Fibroblast of the aortic adventitia (primary cell): ENCODE measurements at regions not wholly inside any gene's neighbourhood (a gene's known extent, or its start where the extent isn't known, plus 50 kb on each side); places are given as distances from the start of the nearest gene placed in this dataset.

Experiments used
- DNase-seq: peaks from one replicate; pipeline ENCODE4 v3.0.0-alpha.2; 2010; ENCODE audit warnings: low read depth
- H3K4me3 ChIP-seq: 2 replicates; pipeline ENCODE4 v1.5.1; 2011; ENCODE audit warnings: low read depth, mild to moderate bottlenecking, control low read depth, low read length, moderate library complexity
- TF ChIP-seq, protein P1 (sequence below): IDR thresholded peaks from 2 replicates; pipeline ENCODE4 v1.5.1; 2011; ENCODE audit warnings: mild to moderate bottlenecking, low read length, control low read depth, inconsistent platforms; ENCODE audit not compliant: insufficient read depth

DNA sequence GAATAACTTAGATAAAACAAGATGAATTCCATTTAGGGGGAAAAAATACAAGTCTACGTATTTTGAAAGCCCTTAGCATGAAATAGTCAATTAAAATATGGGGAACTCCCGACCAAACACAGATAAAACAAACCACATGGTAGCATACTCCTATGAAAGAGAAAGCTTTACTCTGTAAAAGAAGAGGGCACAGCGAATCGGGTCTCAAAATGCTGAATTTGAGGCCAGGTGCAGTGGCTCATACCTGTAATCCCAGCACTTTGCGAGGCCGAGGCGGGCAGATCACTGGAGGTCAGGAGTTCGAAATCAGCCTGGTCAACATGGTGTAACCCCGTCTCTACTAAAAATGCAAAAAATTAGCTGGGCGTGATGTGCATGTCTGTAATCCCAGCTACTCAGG lies 116.9 kb upstream of the TIAM1 start:
- no peak overlapping the region for H3K4me3 ChIP-seq
- TF ChIP-seq, protein P1, sequence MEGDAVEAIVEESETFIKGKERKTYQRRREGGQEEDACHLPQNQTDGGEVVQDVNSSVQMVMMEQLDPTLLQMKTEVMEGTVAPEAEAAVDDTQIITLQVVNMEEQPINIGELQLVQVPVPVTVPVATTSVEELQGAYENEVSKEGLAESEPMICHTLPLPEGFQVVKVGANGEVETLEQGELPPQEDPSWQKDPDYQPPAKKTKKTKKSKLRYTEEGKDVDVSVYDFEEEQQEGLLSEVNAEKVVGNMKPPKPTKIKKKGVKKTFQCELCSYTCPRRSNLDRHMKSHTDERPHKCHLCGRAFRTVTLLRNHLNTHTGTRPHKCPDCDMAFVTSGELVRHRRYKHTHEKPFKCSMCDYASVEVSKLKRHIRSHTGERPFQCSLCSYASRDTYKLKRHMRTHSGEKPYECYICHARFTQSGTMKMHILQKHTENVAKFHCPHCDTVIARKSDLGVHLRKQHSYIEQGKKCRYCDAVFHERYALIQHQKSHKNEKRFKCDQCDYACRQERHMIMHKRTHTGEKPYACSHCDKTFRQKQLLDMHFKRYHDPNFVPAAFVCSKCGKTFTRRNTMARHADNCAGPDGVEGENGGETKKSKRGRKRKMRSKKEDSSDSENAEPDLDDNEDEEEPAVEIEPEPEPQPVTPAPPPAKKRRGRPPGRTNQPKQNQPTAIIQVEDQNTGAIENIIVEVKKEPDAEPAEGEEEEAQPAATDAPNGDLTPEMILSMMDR = no peak
- no peak for DNase-seq

DNA sequence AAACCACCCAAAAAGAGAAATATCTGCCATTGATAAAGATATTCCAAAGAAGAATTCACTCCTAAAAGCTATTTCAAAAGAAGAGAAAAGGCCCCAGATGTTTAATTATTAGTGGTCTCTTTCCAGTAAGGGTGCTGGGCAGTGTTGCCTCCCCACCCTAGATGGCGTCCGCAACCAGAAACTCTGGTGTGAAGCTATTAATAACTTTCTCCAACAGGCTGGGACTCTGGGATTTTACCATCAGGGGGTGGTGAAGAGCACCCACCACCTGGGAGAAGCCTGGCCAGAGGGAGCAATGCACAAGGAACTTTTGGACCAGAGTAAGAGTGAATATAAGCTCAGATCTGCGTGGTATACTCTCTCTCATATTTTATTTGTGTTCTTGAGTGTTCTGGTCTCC lies 115.4 kb upstream of the TIAM1 start:
- H3K4me3 ChIP-seq = no peak overlapping the region
- TF ChIP-seq, protein P1 = no peak
- no peak for DNase-seq

DNA sequence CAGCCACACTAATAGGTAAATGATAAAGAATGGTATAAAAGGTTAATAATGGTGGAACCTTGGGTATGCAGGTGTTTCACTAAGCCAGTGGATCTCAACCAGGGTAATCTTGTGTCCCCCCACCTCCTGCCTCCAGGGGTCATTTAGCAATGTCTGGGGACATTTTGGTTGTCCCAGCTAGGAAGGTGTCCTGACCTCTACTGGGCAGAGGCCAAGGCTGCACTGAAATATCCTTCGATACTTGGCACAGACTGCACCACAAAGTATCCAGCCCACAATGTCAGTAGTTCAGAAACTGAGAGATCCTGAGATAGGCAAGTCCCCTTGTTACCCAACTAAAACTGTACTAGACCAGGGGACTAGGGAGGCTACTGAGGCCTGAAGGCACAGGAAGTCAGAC lies 113.6 kb upstream of the TIAM1 start:
- TF ChIP-seq, protein P1 = no peak
- no peak for DNase-seq

DNA sequence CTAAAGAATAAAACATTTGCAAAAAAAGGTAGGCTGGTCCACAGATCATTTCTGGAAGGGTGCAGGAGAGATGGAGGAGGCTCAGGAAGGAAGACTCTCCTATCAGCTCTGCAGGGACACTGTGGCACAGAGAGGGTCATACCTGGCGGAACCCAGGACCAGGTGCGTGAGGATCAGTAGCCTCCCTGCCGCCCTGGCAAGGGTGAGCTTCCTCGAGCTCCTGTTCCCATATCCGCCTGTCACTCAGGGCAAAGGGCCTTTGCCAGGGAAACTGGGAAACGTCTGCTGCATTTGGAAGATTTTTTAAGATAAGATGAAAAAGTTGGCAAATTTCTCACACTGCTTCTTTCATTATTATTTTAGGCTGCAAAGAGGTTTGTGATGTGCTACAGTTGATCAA lies 112.1 kb upstream of the TIAM1 start:
- TF ChIP-seq, protein P1 = no peak
- no peak overlapping the region for H3K4me3 ChIP-seq
- no peak for DNase-seq

More for the DNA sequence above, 113.6 kb upstream of the TIAM1 start:
- H3K4me3 ChIP-seq = no peak overlapping the region

DNA sequence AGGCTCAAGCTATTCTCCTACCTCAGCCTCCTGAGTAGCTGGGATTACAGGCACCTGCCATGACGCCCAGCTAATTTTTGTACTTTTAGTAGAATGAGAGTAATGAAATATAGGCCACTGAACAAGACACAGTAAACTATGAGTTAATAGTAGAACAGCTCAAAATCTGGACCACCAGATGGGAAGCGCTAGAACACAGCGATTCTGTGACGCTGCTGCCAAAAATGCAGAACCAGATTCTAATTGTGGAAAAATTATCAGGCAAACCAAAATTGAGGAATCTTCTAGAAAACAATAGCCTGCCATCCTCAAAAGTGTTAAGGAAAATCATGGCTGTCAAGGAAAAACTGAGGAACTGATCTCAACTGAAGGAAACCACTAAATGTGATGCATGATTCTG lies 111.4 kb upstream of the TIAM1 start:
- H3K4me3 ChIP-seq = no peak overlapping the region
- DNase-seq = no peak
- TF ChIP-seq, protein P1 = no peak

DNA sequence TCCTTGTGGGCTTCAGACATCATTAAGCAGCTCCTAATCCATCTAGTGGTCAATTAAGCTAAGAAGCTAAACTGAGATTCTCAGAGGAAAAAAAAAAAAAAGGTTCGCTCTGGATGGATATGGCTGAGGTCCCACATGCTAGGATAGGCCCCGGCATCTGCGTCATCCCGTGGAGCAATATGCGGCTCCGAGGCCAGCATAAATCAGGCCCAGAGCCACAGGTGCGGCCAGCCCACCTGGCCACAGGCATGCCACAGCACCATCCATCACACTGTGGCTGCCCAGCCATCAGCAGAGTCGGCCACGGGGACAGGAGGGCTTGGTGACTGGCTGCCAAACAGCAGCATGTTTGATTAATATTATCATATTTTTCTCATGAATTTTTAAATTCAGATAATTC lies 106.9 kb upstream of the TIAM1 start:
- TF ChIP-seq, protein P1 = no peak
- no peak for DNase-seq
- H3K4me3 ChIP-seq = no peak overlapping the region

DNA sequence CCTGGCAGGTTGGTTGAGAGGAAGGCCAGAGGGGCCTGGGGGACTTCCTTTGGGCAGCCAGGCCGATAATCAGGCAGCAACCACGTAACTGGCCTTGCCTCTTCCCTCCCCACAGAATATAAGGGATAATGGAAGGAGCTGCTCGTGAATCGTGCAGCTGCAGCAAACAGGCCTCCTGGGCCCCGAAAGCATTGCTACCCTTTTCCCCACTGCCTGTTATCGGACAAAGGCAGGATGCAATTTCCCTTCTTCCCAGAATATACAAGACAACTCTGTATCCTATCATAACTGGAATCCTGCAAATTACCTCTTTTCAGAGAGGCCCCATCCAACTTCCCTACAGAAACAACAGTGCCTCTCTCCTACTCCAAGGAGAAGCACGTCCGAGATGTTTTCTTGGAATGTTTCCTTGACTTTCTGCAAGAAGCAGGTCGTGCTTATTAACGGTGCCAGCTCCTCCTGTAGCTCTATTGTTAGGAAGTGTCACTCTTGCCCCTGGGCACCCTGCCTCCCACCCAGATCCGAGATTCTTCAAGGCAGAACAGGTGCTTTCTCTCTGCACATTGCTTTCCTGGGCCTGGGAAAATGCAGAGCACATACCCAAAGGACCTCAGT lies 106.0 kb upstream of the TIAM1 start:
- no peak overlapping the region for H3K4me3 ChIP-seq
- TF ChIP-seq, protein P1 = no peak
- no peak for DNase-seq
